ENCODE measurements at regions not wholly inside any gene's neighbourhood (a gene's known extent, or its start where the extent isn't known, plus 50 kb on each side); places are given as distances from the start of the nearest gene placed in this dataset.

DNA sequence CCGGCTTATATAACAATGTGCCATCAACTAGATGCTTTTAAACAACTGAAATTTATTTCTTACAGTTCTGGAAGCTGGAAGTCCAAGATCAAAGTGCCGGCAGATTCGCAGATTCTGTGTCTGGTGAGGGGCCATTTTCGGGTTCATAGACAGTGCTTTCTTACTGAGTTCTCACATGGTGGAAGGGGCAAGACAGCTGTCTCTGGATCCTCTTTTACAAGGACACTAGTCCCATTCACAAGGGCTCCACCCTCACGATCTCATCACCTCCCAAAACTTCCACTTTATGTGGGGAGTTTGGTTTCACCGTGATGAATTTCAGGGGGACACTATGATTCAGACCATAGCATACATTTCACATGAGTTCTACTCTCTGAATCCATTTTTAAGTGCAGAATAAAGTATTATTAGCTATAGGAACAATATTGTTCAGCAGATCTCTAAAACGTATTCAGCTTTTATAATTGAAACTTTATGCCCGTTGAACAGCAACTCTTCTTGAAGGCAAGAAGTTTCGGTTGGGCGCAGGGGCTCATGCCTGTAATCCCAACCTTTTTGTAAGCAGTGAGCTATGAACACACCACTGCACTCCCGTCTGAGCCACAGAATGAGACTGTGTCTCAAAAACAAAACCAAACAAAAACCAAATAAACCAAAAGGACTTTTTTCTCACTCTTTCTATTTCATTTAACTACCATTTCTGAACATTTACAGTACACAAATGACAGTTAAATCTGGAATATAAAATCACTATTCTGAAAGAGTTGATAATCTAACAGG, 502.8 kb downstream of the CMPK2 start:
- peaks cover 4% of the 10 kb centered on the region for H3K36me3 Mint-ChIP-seq (ENCODE audit: unreplicated experiment)
- H3K9me3 Mint-ChIP-seq (ENCODE audit: unreplicated experiment) = peaks cover 1% of the 10 kb centered on the region
- no peak overlapping the region for H3K4me3 Mint-ChIP-seq (ENCODE audit: unreplicated experiment)
- no peak for DNase-seq
- TF ChIP-seq, protein P1, sequence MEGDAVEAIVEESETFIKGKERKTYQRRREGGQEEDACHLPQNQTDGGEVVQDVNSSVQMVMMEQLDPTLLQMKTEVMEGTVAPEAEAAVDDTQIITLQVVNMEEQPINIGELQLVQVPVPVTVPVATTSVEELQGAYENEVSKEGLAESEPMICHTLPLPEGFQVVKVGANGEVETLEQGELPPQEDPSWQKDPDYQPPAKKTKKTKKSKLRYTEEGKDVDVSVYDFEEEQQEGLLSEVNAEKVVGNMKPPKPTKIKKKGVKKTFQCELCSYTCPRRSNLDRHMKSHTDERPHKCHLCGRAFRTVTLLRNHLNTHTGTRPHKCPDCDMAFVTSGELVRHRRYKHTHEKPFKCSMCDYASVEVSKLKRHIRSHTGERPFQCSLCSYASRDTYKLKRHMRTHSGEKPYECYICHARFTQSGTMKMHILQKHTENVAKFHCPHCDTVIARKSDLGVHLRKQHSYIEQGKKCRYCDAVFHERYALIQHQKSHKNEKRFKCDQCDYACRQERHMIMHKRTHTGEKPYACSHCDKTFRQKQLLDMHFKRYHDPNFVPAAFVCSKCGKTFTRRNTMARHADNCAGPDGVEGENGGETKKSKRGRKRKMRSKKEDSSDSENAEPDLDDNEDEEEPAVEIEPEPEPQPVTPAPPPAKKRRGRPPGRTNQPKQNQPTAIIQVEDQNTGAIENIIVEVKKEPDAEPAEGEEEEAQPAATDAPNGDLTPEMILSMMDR (IDR thresholded peaks at IDR 0.05; ENCODE audit: partially characterized antibody, unreplicated experiment) = no peak
- no peak overlapping the region for H3K27ac Mint-ChIP-seq (ENCODE audit: unreplicated experiment)
- H3K27me3 Mint-ChIP-seq (ENCODE audit: unreplicated experiment) = peaks cover 2% of the 10 kb centered on the region
- peaks cover 12% of the 10 kb centered on the region for H3K4me1 Mint-ChIP-seq (ENCODE audit: low read depth, unreplicated experiment)

DNA sequence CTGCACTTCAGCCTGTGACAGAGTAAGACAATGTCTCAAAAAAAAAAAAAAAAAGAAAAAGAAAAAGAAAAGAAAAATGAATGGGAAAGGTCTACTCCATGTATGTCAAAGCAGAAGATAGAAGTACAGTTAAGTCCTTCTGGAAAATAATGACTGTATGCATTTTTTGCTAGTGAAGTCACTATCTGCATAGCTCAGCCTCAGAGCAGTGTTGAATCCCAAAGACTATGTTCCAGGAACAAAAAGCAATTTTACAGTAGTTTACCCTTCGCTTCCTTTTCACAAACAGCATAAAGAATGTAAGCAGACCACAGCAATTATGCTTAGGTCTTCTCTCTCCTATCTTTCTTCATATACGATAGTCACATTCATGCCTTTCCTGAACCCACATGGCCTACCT, 497.4 kb downstream of the CMPK2 start:
- DNase-seq = no peak
- H3K36me3 Mint-ChIP-seq (ENCODE audit: unreplicated experiment) = peaks cover 5% of the 10 kb centered on the region
- TF ChIP-seq, protein P1 (IDR thresholded peaks at IDR 0.05; ENCODE audit: partially characterized antibody, unreplicated experiment) = no peak
- H3K27ac Mint-ChIP-seq (ENCODE audit: unreplicated experiment) = no peak overlapping the region
- peaks cover 8% of the 10 kb centered on the region for H3K9me3 Mint-ChIP-seq (ENCODE audit: unreplicated experiment)
- H3K27me3 Mint-ChIP-seq (ENCODE audit: unreplicated experiment) = peaks cover 7% of the 10 kb centered on the region
- H3K4me3 Mint-ChIP-seq (ENCODE audit: unreplicated experiment) = no peak overlapping the region
- peaks cover 22% of the 10 kb centered on the region for H3K4me1 Mint-ChIP-seq (ENCODE audit: low read depth, unreplicated experiment)

DNA sequence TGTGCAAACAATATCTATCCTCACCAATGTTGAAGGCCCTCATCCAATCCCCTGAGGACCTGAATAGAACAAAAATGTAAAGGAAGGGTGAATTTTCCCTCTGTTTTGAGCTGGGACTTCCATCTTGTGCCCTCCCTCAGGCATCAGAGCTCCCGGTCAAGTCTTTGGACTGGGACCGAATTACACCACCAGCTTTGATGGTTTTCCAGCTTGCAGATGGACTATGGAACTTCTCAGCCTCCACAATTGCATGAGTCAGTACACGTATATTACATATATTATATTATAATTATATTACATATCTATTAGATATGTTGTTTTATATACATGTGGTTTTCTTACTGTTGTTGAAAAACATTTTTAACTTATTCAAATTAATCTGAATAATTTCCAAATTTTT, 496.4 kb downstream of the CMPK2 start:
- Mint-ChIP-seq H3K4me3 (ENCODE audit: unreplicated experiment) (no peak overlapping the region), H3K4me1 (ENCODE audit: low read depth, unreplicated experiment) (peaks cover 22% of the 10 kb centered on the region), H3K9me3 (ENCODE audit: unreplicated experiment) (peaks cover 10% of the 10 kb centered on the region), H3K36me3 (ENCODE audit: unreplicated experiment) (peaks cover 5% of the 10 kb centered on the region), H3K27ac (ENCODE audit: unreplicated experiment) (no peak overlapping the region), H3K27me3 (ENCODE audit: unreplicated experiment) (peaks cover 7% of the 10 kb centered on the region)
- TF ChIP-seq, protein P1 (IDR thresholded peaks at IDR 0.05; ENCODE audit: partially characterized antibody, unreplicated experiment) = no peak
- no peak for DNase-seq

DNA sequence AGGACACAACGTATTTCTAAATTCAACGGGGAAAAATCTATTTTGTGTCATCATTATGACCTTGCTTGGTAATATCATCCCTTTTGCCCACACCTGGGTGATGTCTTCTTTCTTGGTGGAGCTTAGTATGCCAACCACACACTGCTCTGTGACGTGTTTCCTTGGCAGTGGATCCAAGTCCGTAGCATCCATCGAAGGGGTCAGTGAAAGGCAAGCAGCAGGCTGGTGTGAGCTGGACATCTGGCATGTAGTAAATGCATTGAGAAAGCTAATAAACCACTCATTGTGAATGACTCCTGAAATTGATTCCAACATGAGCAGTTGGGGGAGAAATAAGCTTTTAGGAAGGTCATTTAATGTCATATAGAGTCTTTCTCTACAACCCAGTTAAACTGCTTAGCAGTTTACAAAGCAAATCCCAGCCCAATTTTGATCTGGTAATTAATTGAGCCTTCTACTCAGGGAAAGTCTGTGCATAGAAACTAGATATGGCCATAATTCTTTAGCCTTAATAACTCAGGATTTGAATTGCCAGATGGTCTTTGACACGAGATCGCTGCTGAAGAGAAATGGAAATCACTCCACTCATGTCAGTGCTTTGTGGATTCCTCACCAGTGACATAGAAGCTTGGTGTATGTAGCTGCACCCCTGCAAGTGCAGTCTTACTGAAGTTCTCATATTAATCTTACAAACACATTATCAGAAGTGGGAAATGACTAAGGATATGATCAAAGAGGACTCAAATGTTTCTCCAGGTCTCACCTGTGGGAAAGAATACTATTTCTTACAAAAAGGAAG, 494.8 kb downstream of the CMPK2 start:
- Mint-ChIP-seq H3K27ac (ENCODE audit: unreplicated experiment) (peak overlapping the region; percentile 97), H3K4me1 (ENCODE audit: low read depth, unreplicated experiment) (peaks cover 22% of the 10 kb centered on the region), H3K36me3 (ENCODE audit: unreplicated experiment) (peaks cover 5% of the 10 kb centered on the region), H3K4me3 (ENCODE audit: unreplicated experiment) (peak overlapping the region; percentile 32), H3K27me3 (ENCODE audit: unreplicated experiment) (peaks cover 7% of the 10 kb centered on the region), H3K9me3 (ENCODE audit: unreplicated experiment) (peaks cover 11% of the 10 kb centered on the region)
- TF ChIP-seq, protein P1 (IDR thresholded peaks at IDR 0.05; ENCODE audit: partially characterized antibody, unreplicated experiment) = no peak
- DNase-seq = peak; percentile 28

Data from glutamatergic neuron (in vitro differentiated cells).